Activated T-cell treated with anti-CD3 and anti-CD28 coated beads, Interleukin-2, amount 50 U/mL, for 4 hours (primary cell): ENCODE measurements at regions not wholly inside any gene's neighbourhood (a gene's known extent, or its start where the extent isn't known, plus 50 kb on each side); places are given as distances from the start of the nearest gene placed in this dataset.
"Not testable (repeated sequence)": the region's sequence is repeated elsewhere in the genome, so short reads cannot be mapped to it uniquely, and the experiment has no call there.

ENCODE experiments used
- ATAC-seq, 2 donors: fragments of 200-7000 bp; cut with Tn5 transposase; one replicate each; pipeline ENCODE4 v1.10.0; 2021
- DNase-seq: peaks from one replicate; pipeline ENCODE4 v3.0.0-alpha.2; 2020
- H3K27me3 Mint-ChIP-seq: one replicate; pipeline ENCODE4 v1.8.0; 2021; ENCODE audit warnings: low read depth, mixed read lengths
- H3K36me3 Mint-ChIP-seq: one replicate; pipeline ENCODE4 v1.8.0; 2022; ENCODE audit warnings: mixed read lengths; ENCODE audit not compliant: insufficient read depth
- H3K4me1 Mint-ChIP-seq: one replicate; pipeline ENCODE4 v1.8.0; 2021; ENCODE audit warnings: low read depth, mixed read lengths
- H3K4me3 Mint-ChIP-seq: one replicate; pipeline ENCODE4 v1.8.0; 2021; ENCODE audit warnings: mild to moderate bottlenecking, moderate library complexity, mixed read lengths
- H3K9me3 Mint-ChIP-seq: one replicate; pipeline ENCODE4 v1.8.0; 2021; ENCODE audit warnings: mixed read lengths

GRCh38 chr15:84094720-84095119 is 140.9 kb upstream of the GOLGA6L4 start:
- H3K27me3 Mint-ChIP-seq, H3K9me3 Mint-ChIP-seq, DNase-seq, H3K36me3 Mint-ChIP-seq, H3K4me3 Mint-ChIP-seq, H3K4me1 Mint-ChIP-seq, ATAC-seq: not testable (repeated sequence)

DNA sequence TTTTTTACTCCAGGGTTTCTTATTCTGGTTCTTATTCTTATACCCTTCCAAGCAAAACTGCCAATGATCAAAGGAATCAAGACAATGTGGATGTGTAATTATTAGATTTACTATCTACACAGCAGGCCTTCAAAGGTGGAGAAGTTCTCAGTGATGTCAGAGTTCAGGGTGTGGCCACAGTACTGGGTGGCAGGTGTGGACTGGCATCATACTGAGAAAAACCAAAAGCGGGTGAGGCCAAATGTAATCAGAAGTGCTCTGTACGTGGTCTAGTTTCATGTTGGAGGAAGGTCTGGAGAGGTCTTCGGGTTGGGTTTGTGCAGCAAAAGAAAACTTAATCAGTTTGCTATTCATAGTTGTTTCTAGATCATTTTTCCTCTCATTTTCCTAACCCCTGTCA is 138.5 kb upstream of the GOLGA6L4 start:
- H3K4me3 Mint-ChIP-seq, H3K36me3 Mint-ChIP-seq, H3K4me1 Mint-ChIP-seq, DNase-seq, ATAC-seq, H3K9me3 Mint-ChIP-seq: not testable (repeated sequence)
- peaks cover 11% of the 10 kb centered on the region for H3K27me3 Mint-ChIP-seq

DNA sequence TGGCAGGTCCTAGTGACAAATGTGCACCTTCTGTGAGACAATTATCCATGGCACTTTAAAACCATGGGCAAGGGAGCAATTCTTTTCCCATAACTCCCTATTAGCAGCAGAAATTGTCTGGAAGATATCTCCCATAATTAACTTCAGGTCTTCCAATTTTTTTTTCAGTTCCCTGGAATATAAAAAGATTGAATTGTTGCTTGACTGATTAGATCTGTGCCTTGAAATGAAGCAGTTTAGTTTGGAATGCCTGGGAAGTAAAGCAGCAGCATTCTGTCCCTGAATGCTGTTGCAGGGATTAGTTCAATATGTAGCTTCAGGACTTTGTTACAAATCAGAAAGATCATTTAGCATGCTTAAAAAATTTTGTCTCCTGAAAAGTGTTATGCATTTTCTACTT is 137.0 kb upstream of the GOLGA6L4 start:
- Mint-ChIP-seq H3K9me3 (no peaks in the 10 kb centered on the region), H3K27me3 (peaks cover 20% of the 10 kb centered on the region), H3K4me3 (no peak overlapping the region), H3K36me3 (no peaks in the 10 kb centered on the region), H3K4me1 (no peaks in the 10 kb centered on the region)
- no peak for ATAC-seq
- DNase-seq, result no peak

DNA sequence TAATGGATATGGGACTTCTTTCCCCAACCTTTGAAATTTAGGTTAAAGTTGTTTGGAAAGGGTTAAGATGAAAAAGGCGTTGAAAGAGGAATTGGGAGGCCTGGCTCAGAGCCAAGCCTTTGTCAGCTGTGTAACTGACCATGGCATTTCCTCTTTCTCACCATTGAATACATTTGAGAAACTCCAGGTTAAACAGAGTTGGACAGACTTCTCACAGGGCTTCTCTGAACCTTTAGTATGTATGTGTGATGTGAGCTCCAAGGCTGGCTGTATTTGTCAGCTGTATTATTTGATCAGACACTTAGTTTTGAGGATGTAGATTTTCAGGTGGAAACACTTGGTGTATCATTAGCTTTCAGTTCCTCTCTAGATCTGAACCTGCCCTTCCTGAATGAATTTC is 136.4 kb upstream of the GOLGA6L4 start:
- H3K27me3 Mint-ChIP-seq, result peaks cover 21% of the 10 kb centered on the region
- H3K4me3 Mint-ChIP-seq, result no peak overlapping the region
- ATAC-seq, result no peak
- H3K9me3 Mint-ChIP-seq, result no peaks in the 10 kb centered on the region
- no peak for DNase-seq
- no peaks in the 10 kb centered on the region for H3K4me1 Mint-ChIP-seq
- H3K36me3 Mint-ChIP-seq, result no peaks in the 10 kb centered on the region

DNA sequence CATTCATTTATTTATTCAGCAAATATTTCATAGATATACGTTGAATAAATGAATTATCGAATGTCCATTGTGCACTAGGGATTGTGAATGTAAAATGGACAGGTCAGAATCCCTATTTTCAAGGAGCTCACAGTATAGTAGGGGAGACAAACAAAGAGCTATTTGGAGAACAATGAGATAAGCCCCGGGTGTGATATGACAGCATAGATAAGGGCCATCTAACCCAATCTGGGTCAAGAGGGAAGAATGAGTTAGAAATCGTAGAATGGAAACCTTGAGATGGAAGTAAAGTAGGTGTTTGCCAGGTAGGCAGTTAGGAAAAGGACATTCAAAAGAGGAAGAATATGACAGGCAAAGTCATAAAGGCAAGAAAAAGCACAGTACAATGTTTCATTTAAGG is 132.2 kb upstream of the GOLGA6L4 start:
- DNase-seq (no peak), ATAC-seq (no peak)
- H3K36me3 Mint-ChIP-seq, result no peaks in the 10 kb centered on the region
- no peaks in the 10 kb centered on the region for H3K9me3 Mint-ChIP-seq
- peaks cover 21% of the 10 kb centered on the region for H3K27me3 Mint-ChIP-seq
- H3K4me3 Mint-ChIP-seq, result no peak overlapping the region
- H3K4me1 Mint-ChIP-seq, result no peaks in the 10 kb centered on the region

GRCh38 chr15:84104853-84105252 is 130.7 kb upstream of the GOLGA6L4 start:
- no peaks in the 10 kb centered on the region for H3K9me3 Mint-ChIP-seq
- no peak overlapping the region for H3K4me3 Mint-ChIP-seq
- ATAC-seq, result no peak
- H3K36me3 Mint-ChIP-seq, result no peaks in the 10 kb centered on the region
- no peaks in the 10 kb centered on the region for H3K4me1 Mint-ChIP-seq
- DNase-seq, result no peak
- H3K27me3 Mint-ChIP-seq, result peaks cover 16% of the 10 kb centered on the region

GRCh38 chr15:84108728-84109127 is 126.8 kb upstream of the GOLGA6L4 start:
- H3K4me1 Mint-ChIP-seq, result no peaks in the 10 kb centered on the region
- no peak for ATAC-seq
- no peaks in the 10 kb centered on the region for H3K9me3 Mint-ChIP-seq
- no peaks in the 10 kb centered on the region for H3K36me3 Mint-ChIP-seq
- DNase-seq, result no peak
- H3K4me3 Mint-ChIP-seq, result no peak overlapping the region
- H3K27me3 Mint-ChIP-seq, result peaks cover 2% of the 10 kb centered on the region

DNA sequence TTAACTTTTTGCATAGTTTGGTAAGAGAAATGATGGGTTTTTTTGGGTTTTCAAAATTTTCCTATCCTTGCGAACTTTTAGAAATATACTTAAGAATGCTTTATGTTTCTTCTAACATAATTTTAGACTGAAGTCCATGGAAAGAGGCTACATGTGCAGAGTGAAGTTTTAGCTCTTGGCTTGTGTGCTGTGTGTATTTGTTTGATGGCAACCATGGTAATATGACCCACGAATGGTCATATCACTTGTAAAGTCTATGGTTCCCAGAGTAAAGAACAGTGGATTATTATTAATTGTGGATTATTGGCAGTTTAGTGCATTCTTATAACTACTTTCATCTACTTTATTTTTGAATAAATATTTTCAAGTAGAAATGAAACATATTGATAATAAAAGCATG is 124.0 kb upstream of the GOLGA6L4 start:
- no peak for ATAC-seq
- no peaks in the 10 kb centered on the region for H3K9me3 Mint-ChIP-seq

DNA sequence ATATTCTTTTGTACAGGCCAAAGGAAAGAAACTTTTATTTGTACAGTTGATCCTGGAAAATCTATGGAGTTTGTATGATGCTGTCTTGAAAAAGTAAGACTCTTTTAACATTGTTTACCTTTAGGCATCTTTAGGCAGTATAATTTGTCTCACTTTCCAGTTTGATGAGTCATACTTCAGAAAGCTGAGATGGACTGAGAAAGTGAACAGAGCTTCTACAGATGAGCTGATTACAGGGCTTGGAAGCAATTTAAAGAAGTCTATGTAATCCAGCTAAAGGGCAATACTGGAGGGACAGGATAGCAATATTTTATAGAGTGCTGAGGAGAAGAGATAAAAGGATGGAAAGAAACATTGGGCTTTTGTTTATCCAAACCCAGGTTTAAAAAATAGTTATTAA is 123.5 kb upstream of the GOLGA6L4 start:
- H3K9me3 Mint-ChIP-seq, result no peaks in the 10 kb centered on the region
- no peak for DNase-seq
- H3K27me3 Mint-ChIP-seq, result peaks cover 12% of the 10 kb centered on the region
- no peak overlapping the region for H3K4me3 Mint-ChIP-seq
- H3K36me3 Mint-ChIP-seq, result no peaks in the 10 kb centered on the region
- ATAC-seq, result no peak
- no peaks in the 10 kb centered on the region for H3K4me1 Mint-ChIP-seq

More for the DNA sequence above, 124.0 kb upstream of the GOLGA6L4 start:
- peaks cover 12% of the 10 kb centered on the region for H3K27me3 Mint-ChIP-seq
- no peaks in the 10 kb centered on the region for H3K4me1 Mint-ChIP-seq
- DNase-seq, result no peak
- H3K36me3 Mint-ChIP-seq, result no peaks in the 10 kb centered on the region
- H3K4me3 Mint-ChIP-seq, result no peak overlapping the region

DNA sequence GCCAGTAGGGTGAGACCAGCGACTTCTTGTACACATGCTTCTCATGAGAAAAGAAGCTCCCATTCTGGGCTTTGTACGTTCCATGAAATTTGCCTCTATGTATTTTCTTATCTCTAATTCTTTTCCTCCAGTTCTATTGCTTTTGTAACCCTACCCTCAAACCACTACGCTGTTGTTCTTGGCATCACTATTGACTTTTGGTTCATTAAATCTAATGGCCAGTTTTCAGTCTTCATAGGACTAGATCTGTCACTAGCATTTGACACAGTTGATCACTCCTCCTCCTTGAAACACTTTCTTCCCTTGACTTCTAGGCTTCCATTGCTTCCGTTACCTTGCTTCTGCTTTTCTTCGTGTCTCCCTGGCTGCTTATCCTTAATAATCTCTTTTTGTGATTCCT is 121.7 kb upstream of the GOLGA6L4 start:
- ATAC-seq (no peak), DNase-seq (no peak)
- Mint-ChIP-seq H3K36me3 (no peaks in the 10 kb centered on the region), H3K9me3 (no peaks in the 10 kb centered on the region), H3K4me3 (no peak overlapping the region), H3K4me1 (no peaks in the 10 kb centered on the region), H3K27me3 (peaks cover 15% of the 10 kb centered on the region)

- not testable (repeated sequence) for H3K4me3 Mint-ChIP-seq, H3K9me3 Mint-ChIP-seq, ATAC-seq, H3K36me3 Mint-ChIP-seq, DNase-seq, H3K4me1 Mint-ChIP-seq
- H3K27me3 Mint-ChIP-seq, result peaks cover 16% of the 10 kb centered on the region
Observed at GRCh38 chr15:84114680-84115079, 120.9 kb upstream of the GOLGA6L4 start.

- H3K9me3 Mint-ChIP-seq, ATAC-seq, H3K4me1 Mint-ChIP-seq, H3K4me3 Mint-ChIP-seq, DNase-seq, H3K36me3 Mint-ChIP-seq: not testable (repeated sequence)
- peaks cover 12% of the 10 kb centered on the region for H3K27me3 Mint-ChIP-seq
Observed at GRCh38 chr15:84119351-84119750, 116.2 kb upstream of the GOLGA6L4 start.

DNA sequence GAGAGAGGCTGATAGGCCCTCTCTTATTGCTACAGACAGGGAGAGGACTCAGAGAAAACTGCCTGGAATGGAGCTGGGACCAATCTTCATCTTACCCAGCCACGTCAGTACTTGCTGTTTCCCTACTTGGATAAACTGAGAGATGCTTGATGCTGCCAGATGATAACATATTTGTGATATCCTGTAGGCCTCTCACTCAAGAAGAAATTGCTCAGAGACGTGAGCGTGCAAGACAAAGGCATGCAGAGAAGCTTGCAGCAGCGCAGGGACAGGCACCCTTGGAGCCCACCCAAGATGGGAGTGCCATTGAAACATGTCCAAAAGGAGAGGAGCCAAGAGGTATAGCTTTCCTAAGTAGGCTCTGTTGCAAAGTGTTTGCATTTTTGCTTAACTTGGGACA is 114.7 kb upstream of the GOLGA6L4 start:
- H3K4me1 Mint-ChIP-seq, ATAC-seq, H3K9me3 Mint-ChIP-seq, H3K4me3 Mint-ChIP-seq, H3K27me3 Mint-ChIP-seq, DNase-seq, H3K36me3 Mint-ChIP-seq: not testable (repeated sequence)

DNA sequence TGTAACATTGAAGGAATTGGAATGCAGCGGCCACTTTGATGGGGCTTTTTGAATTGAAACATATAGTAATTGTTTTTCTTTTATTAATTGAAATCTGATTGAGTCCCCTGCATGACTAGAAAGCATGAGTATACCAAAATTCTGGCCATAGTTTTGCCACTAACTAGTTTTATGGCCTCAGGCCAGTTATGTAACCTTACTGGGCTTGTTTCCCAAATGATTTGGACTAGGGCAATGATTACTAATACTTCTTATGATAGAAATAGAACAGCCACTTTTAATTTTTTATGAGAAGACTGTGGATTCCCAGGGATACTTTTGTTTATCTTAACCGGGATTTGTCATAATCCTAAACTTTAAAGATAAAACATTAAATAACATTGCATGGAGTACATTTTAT is 106.9 kb upstream of the GOLGA6L4 start:
- not testable (repeated sequence) for H3K9me3 Mint-ChIP-seq, H3K4me1 Mint-ChIP-seq, H3K27me3 Mint-ChIP-seq, H3K36me3 Mint-ChIP-seq, DNase-seq, ATAC-seq, H3K4me3 Mint-ChIP-seq

DNA sequence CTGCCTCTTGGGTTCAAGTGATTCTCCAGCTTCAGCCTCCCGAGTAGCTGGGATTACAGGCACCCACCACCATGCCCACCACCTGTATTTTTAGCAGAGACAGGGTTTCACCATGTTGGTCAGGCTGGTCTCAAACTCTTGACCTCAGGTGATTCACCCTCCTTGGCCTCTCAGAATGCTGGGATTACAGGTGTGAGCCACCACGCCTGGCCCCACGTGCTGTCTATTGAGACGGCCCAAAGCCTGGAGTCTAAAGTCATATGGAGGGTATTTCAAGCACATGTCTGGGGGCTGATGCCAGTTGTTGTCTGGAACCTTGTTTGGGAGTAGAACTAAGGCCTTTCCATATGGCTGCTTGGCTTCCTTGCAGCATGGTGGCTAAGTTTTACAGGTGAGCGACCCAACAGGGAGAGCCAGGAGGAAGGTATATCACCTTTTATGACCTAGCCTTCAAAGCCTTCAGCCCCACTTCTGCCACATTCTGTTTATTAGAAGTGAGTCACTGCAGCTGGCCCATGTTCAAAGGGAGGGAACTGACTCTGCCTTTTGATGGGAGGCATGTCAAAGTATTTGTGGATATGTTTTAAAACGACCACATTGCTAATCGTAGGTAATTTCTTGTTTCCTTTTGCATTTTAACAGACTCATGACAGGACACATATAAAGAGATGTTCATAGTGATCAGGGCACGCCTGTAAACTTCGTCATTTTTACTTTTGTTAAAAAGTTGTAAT is 105.3 kb upstream of the GOLGA6L4 start:
- H3K4me1 Mint-ChIP-seq, ATAC-seq, H3K36me3 Mint-ChIP-seq, H3K4me3 Mint-ChIP-seq, H3K9me3 Mint-ChIP-seq, DNase-seq: not testable (repeated sequence)
- H3K27me3 Mint-ChIP-seq, result peaks cover 16% of the 10 kb centered on the region
